ENCODE measurements at regions not wholly inside any gene's neighbourhood (a gene's known extent, or its start where the extent isn't known, plus 50 kb on each side); places are given as distances from the start of the nearest gene placed in this dataset.

GRCh38 chr19:33898062-33898677 lies 101.5 kb downstream of the KCTD15 start:
- no peak for DNase-seq (ENCODE audit: low read depth in 3 of 3)

GRCh38 chr19:33900817-33901216 lies 104.1 kb downstream of the KCTD15 start:
- no peak for DNase-seq (ENCODE audit: low read depth in 3 of 3)

GRCh38 chr19:33902395-33902794 lies 105.7 kb downstream of the KCTD15 start:
- DNase-seq (ENCODE audit: low read depth in 3 of 3), result no peak

DNA sequence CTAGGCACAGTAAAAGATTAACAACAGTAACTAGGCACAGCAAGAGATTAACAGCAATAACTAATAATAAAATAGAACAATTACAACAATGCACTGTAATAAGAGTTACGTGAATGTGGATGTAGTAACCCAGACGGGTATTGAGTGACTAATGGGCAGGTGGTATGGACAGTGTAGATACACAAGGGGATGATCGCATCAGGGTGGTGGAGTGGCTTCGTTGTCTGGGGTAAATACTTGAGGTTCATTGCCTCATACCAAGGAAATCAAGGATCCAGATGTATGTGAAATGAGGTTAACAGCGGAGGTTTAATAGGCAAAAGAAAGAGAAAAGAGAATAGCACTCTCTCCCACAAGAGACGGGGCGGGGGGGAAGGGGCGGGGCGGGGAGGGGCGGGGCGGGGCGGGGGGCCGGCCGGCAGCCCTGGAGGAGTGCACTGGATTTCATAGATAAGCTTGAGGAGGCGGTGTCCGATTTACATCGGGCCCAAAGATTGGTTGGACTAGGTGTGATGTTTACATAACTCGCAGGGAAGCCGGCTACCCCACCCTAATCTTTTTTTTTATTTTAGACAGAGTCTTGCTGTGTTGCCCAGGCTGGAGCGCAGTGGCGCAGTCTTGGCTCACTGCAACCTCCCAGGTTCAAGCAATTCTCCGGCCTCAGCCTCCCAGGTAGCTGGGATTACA lies 106.3 kb downstream of the KCTD15 start:
- DNase-seq (ENCODE audit: low read depth in 3 of 3), result no peak

GRCh38 chr19:33903489-33903850 lies 106.8 kb downstream of the KCTD15 start:
- DNase-seq (ENCODE audit: low read depth in 3 of 3), result no peak

DNA sequence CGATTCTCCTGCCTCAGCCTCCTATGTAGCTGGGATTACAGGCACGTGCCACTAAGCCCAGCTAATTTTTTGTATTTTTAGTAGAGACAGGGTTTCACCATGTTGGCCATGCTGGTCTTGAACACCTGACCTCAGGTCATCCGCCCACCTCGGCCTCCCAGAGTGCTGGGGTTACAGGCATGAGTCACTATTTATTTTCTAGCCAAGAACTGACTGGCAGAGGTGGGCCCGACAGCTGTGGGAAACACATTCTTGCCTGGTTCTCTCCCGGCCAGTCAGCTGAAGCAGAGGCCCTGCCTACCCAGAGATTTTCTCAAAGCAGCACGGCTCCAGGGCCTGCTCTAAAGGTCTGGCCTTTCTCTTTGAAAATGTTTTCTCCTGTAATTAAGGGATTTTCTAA lies 108.0 kb downstream of the KCTD15 start:
- DNase-seq (ENCODE audit: low read depth in 3 of 3), result no peak

DNA sequence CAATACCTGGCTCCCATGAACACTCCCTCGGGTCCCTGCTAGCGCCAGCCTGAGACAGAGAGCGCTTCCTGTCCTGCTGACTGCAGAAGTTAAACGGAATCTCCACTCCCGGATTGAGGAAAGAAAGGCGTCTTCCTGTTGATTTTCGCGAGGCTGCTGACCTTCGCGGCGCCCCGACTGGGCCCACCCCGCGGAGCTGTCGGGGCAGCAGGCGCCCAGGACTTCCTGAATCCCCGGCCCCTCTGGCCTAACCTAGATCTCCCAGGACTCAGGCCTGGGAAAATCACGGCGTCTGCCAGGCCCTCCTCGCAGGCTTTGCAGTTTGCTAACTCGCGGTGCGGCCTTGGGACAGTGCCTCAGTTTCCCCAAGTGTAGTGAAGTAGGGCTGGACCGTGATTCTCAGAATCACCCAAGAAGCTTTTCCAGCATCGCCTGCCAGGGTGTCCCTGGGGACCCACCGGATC lies 108.8 kb downstream of the KCTD15 start:
- no peak for DNase-seq (ENCODE audit: low read depth in 3 of 3)

DNA sequence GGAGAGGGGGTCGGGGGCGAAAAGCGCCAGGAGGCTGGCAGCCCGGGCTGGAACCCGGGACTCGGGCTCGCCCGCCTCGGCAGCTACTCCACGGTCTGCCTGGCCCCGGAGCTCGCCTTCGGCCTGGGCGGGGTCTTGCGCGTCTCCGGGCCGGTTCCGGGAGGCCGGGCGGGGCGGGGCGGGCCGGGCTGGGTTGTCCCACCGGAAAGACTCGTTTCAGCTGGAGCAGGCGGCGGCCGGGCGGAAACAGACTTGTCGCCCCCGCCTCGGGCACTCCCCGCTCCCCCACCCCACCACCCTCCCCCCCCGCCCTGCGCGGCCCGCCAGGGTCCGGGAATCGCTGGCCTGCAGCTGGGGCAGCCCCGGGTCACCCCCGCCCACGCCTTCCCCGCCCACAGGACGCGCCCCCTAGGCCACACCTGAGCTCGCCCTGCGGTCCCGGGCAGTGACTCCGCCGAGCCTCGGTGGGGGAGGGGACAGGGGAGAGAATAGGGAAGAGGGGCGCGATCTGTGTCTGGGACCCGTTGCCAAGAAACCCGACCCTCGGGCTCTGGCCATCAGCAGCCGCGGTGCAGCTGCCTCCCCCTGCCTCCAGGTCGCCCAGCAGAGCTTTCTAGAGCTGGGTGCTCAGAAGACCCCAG lies 109.4 kb downstream of the KCTD15 start:
- no peak for DNase-seq (ENCODE audit: low read depth in 3 of 3)

GRCh38 chr19:33906578-33907335 lies 110.1 kb downstream of the KCTD15 start:
- DNase-seq (ENCODE audit: low read depth in 3 of 3), result no peak

- no peak for DNase-seq (ENCODE audit: low read depth in 3 of 3)
Observed at GRCh38 chr19:33910922-33911321, 114.3 kb downstream of the KCTD15 start.

DNA sequence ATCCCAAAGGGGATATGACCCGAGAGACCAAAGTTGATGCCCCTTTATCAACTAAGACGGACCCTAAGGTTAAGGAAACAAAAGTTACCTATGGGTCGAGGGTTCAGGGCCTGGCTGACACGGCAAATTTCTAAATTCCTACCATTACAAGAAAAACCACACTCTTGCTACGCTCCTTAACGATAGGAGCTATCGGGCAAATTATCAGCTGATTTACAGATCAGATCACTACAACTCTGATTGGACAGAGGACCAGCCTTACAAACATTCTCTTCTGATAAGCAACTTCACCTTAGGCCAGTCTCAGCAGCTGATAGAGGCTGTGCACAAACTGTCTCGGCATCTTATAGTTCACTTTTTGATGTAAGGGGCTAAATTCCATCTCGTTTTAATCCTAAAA lies 117.9 kb downstream of the KCTD15 start:
- no peak for DNase-seq (ENCODE audit: low read depth in 3 of 3)

DNA sequence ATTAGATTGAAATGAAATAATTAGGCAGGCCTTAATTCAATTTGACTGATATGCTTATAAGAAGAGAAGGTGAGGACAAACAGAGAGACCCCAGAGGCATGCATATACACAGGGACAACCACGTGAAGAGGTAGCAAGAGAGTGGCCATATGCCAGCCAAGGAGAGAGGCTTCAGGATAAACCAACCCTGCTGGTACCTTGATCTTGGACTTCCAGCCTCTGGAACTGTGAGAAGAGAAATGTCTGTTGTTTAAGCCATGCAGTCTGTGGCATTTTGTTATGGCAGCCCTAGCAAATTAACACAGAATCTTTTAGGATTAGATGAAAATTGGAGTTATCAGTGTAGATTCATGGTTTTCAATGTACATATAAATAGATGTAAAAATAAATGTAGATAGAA lies 120.1 kb downstream of the KCTD15 start:
- DNase-seq (ENCODE audit: low read depth in 3 of 3), result no peak

- no peak for DNase-seq (ENCODE audit: low read depth in 3 of 3)
Observed at GRCh38 chr19:33919291-33919690, 122.6 kb downstream of the KCTD15 start.

- no peak for DNase-seq (ENCODE audit: low read depth in 3 of 3)
Observed at GRCh38 chr19:33921165-33921564, 124.5 kb downstream of the KCTD15 start.

DNA sequence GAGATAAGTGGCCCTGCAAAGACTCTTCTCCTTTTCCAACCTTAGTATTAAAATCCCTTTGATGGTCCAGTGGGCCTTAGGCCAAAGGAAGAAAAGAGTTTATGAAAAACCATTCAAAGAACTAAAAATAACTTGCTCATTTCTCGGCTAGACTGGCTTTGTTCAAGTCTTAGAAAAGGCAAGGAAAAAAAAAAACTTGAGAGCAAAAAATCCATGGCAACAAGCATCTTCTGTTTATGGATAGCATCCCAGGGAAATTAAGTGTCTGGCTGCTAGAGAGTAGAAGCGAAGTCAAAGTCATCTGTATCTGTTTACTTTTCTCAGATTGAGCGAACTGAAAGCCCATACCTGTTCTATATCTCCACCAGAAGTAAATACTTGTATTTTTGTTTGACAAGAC lies 129.6 kb downstream of the KCTD15 start:
- DNase-seq (ENCODE audit: low read depth in 3 of 3), result no peak

- no peak for DNase-seq (ENCODE audit: low read depth in 3 of 3)
Observed at GRCh38 chr19:33927789-33928457, 131.3 kb downstream of the KCTD15 start.

GRCh38 chr19:33928458-33928950 lies 131.8 kb downstream of the KCTD15 start:
- DNase-seq (ENCODE audit: low read depth in 3 of 3), result no peak

GRCh38 chr19:33933931-33934330 lies 137.3 kb downstream of the KCTD15 start:
- no peak for DNase-seq (ENCODE audit: low read depth in 3 of 3)

DNA sequence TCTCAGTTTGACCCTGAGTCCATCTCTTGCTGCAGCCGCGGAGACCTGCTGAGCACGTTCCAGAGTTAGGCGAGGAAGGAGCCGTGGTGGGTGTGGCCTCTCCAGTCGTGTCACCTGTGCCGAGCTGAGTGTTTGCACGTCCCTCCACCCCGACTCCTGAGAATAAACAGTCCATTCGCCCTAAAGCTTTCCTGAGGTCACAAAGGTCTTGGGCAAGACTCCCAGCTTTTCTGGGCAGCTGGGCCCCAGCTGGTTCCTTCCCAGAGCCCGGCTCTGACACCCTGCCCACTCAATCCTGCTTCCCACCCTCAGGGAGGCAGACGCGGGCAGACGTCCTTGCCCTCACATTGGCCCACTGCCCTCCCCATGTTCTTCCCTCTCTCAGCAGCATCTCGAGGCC lies 142.2 kb downstream of the KCTD15 start:
- no peak for DNase-seq (ENCODE audit: low read depth in 3 of 3)

GRCh38 chr19:33941133-33941532 lies 144.5 kb downstream of the KCTD15 start:
- DNase-seq (ENCODE audit: low read depth in 3 of 3), result no peak

DNA sequence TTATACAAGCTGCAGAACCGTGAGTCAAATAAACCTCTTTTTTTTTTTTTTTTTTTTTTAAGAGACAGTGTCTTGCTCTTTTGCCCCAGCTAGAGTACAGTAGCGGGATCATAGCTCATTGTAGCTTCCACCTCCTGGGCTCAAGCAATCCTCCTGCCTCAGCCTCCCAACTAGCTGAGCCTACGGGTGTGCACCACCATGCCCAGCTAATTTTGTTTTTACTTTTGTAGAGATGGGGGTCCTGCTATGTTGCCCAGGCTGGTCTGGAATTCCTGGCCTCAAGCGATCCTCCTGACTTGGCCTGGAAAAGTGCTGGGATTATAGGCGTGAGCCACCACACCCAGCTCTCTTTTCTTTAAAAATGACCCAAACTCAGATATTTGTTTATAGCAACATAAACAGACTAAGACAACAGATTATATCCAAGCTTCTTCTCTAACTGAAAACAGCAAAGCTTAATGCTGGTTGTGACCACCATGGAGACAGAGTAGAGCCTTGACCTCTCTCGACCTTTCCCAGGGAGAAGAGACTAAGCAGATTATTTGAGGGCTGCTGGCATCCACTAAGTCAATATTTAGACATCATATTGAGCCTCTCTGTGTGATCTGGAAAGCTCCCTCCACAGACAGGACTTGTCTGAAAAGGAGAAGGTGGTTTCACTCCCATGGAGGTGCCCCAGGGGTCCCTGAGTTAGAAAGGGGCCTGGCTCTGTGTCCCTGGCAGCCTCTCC lies 150.0 kb downstream of the KCTD15 start:
- no peak for DNase-seq (ENCODE audit: low read depth in 3 of 3)

Measured in stimulated activated CD4-positive, alpha-beta T cell treated with anti-CD3 and anti-CD28 coated beads, TNF-alpha, amount 100 ng/mL, for 4 hours (primary cell).